Activated B cell treated with CpG ODN at 0.5 μM for 24 hours (primary cell): ENCODE measurements at regions not wholly inside any gene's neighbourhood (a gene's known extent, or its start where the extent isn't known, plus 50 kb on each side); places are given as distances from the start of the nearest gene placed in this dataset.
"Not testable (repeated sequence)": the region's sequence is repeated elsewhere in the genome, so short reads cannot be mapped to it uniquely, and the experiment has no call there.

ENCODE experiments used
- ATAC-seq: fragments of 200-7000 bp; cut with Tn5 transposase; one replicate; pipeline ENCODE4 v1.10.0; 2021; ENCODE audit warnings: low read depth, mild to moderate bottlenecking, moderate library complexity
- CTCF ChIA-PET: fragments of 350-600 bp; sonication (Branson Sonifier 250); formaldehyde crosslinking; loops from one replicate; lab custom pipeline; 2021; ENCODE audit warnings: antibody characterized with exemption; lab: Charles Lee
- POLR2A ChIA-PET: fragments of 350-600 bp; sonication (Branson Sonifier 250); formaldehyde crosslinking; loops from one replicate; lab custom pipeline; 2021; ENCODE audit warnings: antibody characterized with exemption; lab: Charles Lee
- DNase-seq: peaks from one replicate; pipeline ENCODE4 v3.0.0; 2022
- H3K27ac Mint-ChIP-seq: one replicate; pipeline ENCODE4 v1.8.0; 2020; ENCODE audit warnings: mixed read lengths
- H3K27me3 Mint-ChIP-seq: one replicate; pipeline ENCODE4 v1.8.0; 2021; ENCODE audit warnings: mixed read lengths
- H3K36me3 Mint-ChIP-seq: one replicate; pipeline ENCODE4 v1.8.0; 2021; ENCODE audit warnings: low read depth, mixed read lengths
- H3K4me1 Mint-ChIP-seq: one replicate; pipeline ENCODE4 v1.8.0; 2021; ENCODE audit warnings: mixed read lengths
- H3K4me3 Mint-ChIP-seq: one replicate; pipeline ENCODE4 v1.8.0; 2020; ENCODE audit warnings: mild to moderate bottlenecking, mixed read lengths
- H3K9me3 Mint-ChIP-seq: one replicate; pipeline ENCODE4 v1.8.0; 2020; ENCODE audit warnings: mixed read lengths
- intact Hi-C: fragments of 100-400 bp; cut with micrococcal nuclease; formaldehyde crosslinking; loops from one replicate; pipeline ENCODE4 v1.15.1; 2024
- TF ChIP-seq, protein P1 (sequence below): fragments of 200-600 bp; IDR thresholded peaks from one replicate; pipeline ENCODE4 v1.8.0; 2022; ENCODE audit warnings: antibody characterized with exemption, mild to moderate bottlenecking

DNA sequence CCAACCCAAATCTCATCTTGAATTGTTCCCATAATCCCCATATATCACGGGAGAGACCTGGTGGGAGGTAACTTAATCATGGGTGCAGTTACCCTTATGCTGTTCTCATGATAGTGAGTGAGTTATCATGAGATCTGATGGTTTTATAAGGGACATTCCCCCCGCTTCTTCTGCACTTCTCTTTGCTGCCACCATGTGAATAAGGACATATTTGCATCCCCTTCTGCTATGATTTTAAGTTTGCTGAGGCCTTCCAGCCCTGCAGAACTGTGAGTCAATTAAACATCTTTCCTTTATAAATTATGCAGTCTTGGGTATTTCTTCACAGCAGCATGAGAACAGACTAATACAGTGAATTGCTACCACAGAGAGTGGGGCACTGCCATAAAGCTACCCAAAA lies 179.1 kb downstream of the LRIG3 start:
- no peak for DNase-seq
- intact Hi-C loops: no loop called here
- POLR2A ChIA-PET: no interaction called here

DNA sequence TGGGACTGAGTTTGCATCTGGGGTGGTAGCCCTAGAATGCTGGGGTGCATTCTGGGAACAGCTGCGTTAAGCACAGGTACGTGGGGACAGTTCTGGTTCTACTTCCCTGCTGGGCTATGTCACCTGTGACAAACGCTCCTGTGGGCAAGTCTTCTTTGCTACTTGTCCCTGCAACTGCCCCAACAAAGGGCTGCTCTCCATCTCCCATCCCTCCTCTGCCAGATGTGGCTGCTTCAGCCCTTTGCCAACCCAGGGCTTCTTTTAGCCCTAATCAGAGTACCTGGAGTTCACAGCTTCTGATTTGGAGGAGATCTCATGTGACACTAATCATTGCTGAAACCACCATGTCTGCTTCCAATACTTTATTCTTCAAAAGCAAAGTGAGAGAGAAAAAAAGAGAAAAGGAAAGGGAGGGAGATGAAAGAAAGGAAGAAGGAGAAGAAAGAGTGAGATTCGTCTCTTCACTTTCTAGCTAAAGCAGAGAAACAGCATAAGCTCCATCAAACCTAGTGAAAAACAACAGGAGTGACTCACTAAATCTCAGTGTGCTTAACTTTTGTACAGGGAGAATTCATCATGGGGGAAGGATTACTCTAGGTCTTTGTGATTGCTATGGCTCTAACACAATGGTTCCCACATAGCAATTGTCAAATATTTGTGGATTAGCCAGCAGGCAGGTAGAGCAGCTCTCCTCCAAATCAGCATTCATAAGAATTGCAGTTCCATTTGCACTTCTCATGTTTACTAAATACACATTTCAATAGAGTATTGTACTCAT lies 174.8 kb downstream of the LRIG3 start:
- Mint-ChIP-seq H3K36me3 (no peaks in the 10 kb centered on the region), H3K4me1 (no peaks in the 10 kb centered on the region), H3K27me3 (no peaks in the 10 kb centered on the region), H3K27ac (no peak overlapping the region), H3K9me3 (peaks cover 8% of the 10 kb centered on the region), H3K4me3 (no peak overlapping the region)
- intact Hi-C loops: no loop called here
- no peak for ATAC-seq
- ChIA-PET POLR2A (no interaction called here), CTCF (no interaction called here)
- DNase-seq: no peak
- TF ChIP-seq, protein P1, sequence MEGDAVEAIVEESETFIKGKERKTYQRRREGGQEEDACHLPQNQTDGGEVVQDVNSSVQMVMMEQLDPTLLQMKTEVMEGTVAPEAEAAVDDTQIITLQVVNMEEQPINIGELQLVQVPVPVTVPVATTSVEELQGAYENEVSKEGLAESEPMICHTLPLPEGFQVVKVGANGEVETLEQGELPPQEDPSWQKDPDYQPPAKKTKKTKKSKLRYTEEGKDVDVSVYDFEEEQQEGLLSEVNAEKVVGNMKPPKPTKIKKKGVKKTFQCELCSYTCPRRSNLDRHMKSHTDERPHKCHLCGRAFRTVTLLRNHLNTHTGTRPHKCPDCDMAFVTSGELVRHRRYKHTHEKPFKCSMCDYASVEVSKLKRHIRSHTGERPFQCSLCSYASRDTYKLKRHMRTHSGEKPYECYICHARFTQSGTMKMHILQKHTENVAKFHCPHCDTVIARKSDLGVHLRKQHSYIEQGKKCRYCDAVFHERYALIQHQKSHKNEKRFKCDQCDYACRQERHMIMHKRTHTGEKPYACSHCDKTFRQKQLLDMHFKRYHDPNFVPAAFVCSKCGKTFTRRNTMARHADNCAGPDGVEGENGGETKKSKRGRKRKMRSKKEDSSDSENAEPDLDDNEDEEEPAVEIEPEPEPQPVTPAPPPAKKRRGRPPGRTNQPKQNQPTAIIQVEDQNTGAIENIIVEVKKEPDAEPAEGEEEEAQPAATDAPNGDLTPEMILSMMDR: no peak

More for the DNA sequence above, 179.1 kb downstream of the LRIG3 start:
- Mint-ChIP-seq H3K9me3 (peaks cover 8% of the 10 kb centered on the region), H3K4me1 (no peaks in the 10 kb centered on the region), H3K27ac (no peak overlapping the region), H3K36me3 (no peaks in the 10 kb centered on the region), H3K27me3 (no peaks in the 10 kb centered on the region), H3K4me3 (no peak overlapping the region)
- CTCF ChIA-PET: no interaction called here
- ATAC-seq: no peak
- TF ChIP-seq, protein P1: no peak

DNA sequence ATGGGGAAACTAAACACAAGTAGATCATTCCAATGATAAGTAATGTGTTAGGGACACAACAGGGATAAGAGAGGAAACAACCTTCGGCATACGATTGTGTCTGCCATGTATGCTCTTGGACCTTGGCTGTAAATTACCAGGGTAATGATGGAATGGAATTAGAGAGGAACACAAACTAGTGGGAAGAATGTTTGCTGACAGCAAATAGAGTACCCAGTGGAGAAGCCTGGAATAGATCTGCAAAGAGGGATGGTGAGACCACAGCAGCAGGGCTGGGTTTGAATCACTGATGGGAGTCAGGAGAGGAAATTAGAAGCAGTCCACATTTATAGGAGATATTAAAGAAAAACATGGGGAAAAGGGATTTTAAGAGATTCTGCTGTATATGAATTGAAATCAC lies 172.8 kb downstream of the LRIG3 start:
- intact Hi-C loops: no loop called here
- DNase-seq (no peak), ATAC-seq (no peak)
- TF ChIP-seq, protein P1: no peak
- Mint-ChIP-seq H3K4me3 (no peak overlapping the region), H3K4me1 (no peaks in the 10 kb centered on the region), H3K36me3 (no peaks in the 10 kb centered on the region), H3K27ac (no peak overlapping the region), H3K27me3 (no peaks in the 10 kb centered on the region), H3K9me3 (peaks cover 6% of the 10 kb centered on the region)
- ChIA-PET POLR2A (no interaction called here), CTCF (no interaction called here)

DNA sequence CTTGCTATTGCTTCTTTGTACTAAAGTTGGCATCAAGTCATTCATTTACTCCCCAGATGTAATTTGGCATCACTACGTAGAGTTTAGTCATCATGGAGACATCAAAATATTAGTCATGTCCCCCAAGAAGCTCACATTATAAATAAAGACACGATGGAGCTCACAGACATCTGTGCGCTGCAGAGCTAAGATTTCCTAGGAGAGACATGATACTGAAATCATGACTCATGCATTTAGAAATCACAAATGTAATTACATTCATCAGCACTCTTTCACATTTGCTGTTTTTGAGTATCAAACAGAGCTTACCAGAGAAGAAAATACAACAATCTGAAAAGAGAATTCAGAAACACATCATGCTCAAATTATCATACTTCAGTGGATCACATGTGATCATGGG lies 169.8 kb downstream of the LRIG3 start:
- TF ChIP-seq, protein P1: no peak
- POLR2A ChIA-PET: no interaction called here
- Mint-ChIP-seq H3K27ac (no peak overlapping the region), H3K4me3 (no peak overlapping the region), H3K9me3 (peaks cover 5% of the 10 kb centered on the region), H3K4me1 (no peaks in the 10 kb centered on the region), H3K27me3 (no peaks in the 10 kb centered on the region), H3K36me3 (no peaks in the 10 kb centered on the region)
- DNase-seq: no peak
- intact Hi-C loops: no loop called here
- CTCF ChIA-PET: no interaction called here
- ATAC-seq: no peak

DNA sequence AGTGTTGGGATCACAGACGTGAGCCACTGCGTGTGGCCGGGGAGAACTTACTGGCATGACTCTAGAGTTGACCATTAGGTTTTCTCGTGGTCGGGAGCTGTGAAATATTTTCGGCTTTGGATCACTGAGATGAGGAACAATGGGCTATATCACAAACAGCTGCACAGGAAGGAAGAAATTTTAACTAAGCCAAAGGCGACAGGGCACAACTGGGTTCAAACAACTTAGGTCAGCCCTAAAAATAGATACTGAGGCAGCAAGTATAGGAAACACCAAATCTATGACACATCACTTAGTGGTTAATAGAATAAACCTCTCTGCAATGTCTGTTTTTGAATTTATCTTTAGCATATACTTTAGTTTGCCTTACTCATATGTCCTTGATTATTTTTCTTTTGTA lies 162.9 kb downstream of the LRIG3 start:
- Mint-ChIP-seq H3K27me3 (no peaks in the 10 kb centered on the region), H3K4me3 (no peak overlapping the region), H3K36me3 (no peaks in the 10 kb centered on the region), H3K27ac (no peak overlapping the region), H3K9me3 (peaks cover 3% of the 10 kb centered on the region), H3K4me1 (no peaks in the 10 kb centered on the region)
- POLR2A ChIA-PET: no interaction called here
- DNase-seq: no peak
- intact Hi-C loops: no loop called here
- TF ChIP-seq, protein P1: no peak
- no peak for ATAC-seq
- CTCF ChIA-PET: no interaction called here

DNA sequence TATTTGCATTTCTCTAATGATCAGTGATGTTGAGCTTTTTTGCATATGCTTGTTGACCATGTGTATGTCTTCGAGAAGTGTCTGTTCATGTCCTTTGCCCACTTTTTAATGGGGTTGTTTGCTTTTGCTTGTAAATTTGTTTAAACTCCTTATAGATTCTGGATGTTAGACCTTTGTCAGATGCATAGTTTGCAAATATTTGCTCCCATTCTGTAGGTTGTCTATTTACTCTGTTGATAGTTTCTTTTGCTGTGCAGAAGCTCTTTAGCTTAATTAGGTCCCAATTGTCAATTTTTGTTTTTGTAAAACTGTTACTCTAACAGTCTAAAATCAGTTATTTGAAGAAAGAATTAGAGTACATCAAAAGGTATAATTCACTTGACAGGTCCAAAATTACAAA lies 160.6 kb downstream of the LRIG3 start:
- H3K9me3 Mint-ChIP-seq, ATAC-seq, POLR2A ChIA-PET, H3K27ac Mint-ChIP-seq, H3K27me3 Mint-ChIP-seq, DNase-seq, H3K36me3 Mint-ChIP-seq, H3K4me1 Mint-ChIP-seq, CTCF ChIA-PET, H3K4me3 Mint-ChIP-seq, intact Hi-C loops: not testable (repeated sequence)
